ENCODE measurements at regions not wholly inside any gene's neighbourhood (a gene's known extent, or its start where the extent isn't known, plus 50 kb on each side); places are given as distances from the start of the nearest gene placed in this dataset.

DNA sequence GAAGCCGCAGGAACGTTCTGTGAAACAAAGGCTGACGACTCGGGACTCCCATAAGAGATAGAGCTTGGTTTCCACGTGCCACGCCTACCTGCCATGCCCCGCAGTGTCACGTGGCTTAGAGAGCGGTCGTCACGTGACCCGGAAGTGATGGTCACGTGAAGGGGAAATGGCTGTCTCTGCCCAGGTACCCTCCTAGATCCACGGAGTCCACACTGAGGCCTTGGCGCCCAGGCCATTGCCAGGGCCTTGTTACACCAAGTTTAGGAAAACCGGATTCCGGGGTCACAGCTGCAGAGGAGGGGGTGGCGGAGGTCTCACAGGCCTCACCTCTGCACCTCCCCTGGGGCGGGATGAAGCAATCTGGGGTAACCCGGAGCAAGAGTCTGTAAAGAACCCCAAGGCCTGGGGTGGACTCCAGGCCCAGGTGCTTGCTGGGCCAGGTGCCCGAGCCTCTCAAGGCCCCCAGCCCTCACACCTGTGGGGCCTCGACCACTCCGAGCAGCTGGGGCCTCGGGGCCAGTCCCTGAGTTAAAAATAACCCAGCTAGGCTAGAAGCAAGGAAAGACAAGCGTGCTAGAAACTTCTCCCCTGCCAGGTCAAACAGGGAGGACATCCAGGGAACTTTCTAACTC is 113.5 kb upstream of the ZNF236 start:
- no peaks in the 10 kb centered on the region for H3K27me3 ChIP-seq (ENCODE audit: insufficient read depth, low read length)
- no peak overlapping the region for H3K56ac ChIP-seq (ENCODE audit: insufficient read length, low read depth, low read length)
- no peak overlapping the region for H2AK5ac ChIP-seq (ENCODE audit: insufficient read length, low read length)
- no peak overlapping the region for H3K4ac ChIP-seq (ENCODE audit: low read depth, low read length)
- no peaks in the 10 kb centered on the region; a peak in 2 of 7 replicates for H3K36me3 Mint-ChIP-seq (ENCODE audit: insufficient read depth in 1 of 3, low read depth in 3 of 3)
- H3K27ac ChIP-seq (ENCODE audit: insufficient read length, low read depth, low read length): no peak overlapping the region
- no peak overlapping the region for H2AFZ ChIP-seq (ENCODE audit: low read length)
- no peak overlapping the region for H4K91ac ChIP-seq (ENCODE audit: insufficient read length, low read depth, low read length)
- no peak overlapping the region for H2BK15ac ChIP-seq (ENCODE audit: low read depth, low read length)
- H3K27me3 Mint-ChIP-seq (ENCODE audit: low read depth): peaks cover 3% of the 10 kb centered on the region; the same call in 1 of the 2 replicates
- no peak overlapping the region for H2BK5ac ChIP-seq (ENCODE audit: insufficient read length, low read length)
- H4K8ac ChIP-seq (replicated peaks; ENCODE audit: insufficient read length, low read depth, low read length): no peak overlapping the region
- no peak overlapping the region for H3K9ac ChIP-seq (ENCODE audit: extremely low read depth, insufficient read length, low read length)
- H3K79me1 ChIP-seq (ENCODE audit: insufficient read depth, low read depth, low read length, poor library complexity, severe bottlenecking): no peaks in the 10 kb centered on the region
- H3K79me2 ChIP-seq (ENCODE audit: insufficient read depth, low read length): no peaks in the 10 kb centered on the region
- no peak overlapping the region for H3T11ph ChIP-seq (ENCODE audit: low read length)
- no peak overlapping the region for H3K18ac ChIP-seq (ENCODE audit: insufficient read length, low read depth, low read length)
- no peak overlapping the region for H3K4me2 ChIP-seq (ENCODE audit: insufficient read depth, insufficient read length, low read length)
- H3K23me2 ChIP-seq (ENCODE audit: insufficient read length, low read depth, low read length, poor library complexity, severe bottlenecking): no peaks in the 10 kb centered on the region
- H3K23ac ChIP-seq (ENCODE audit: insufficient read length, low read depth, low read length): no peak overlapping the region
- no peak overlapping the region for H3K14ac ChIP-seq (ENCODE audit: insufficient read depth, low read length)
- no peak overlapping the region for H3K27ac Mint-ChIP-seq
- H4K20me1 ChIP-seq (ENCODE audit: control insufficient read depth, insufficient read depth, insufficient read length): no peaks in the 10 kb centered on the region
- no peaks in the 10 kb centered on the region for H3K4me1 ChIP-seq (ENCODE audit: insufficient read depth, low read length)
- peaks cover 0 to 8% of the 10 kb centered on the region in 2 experiments; a peak in 3 of 4 replicates for H3K4me1 Mint-ChIP-seq
- no peak overlapping the region for H2BK20ac ChIP-seq (ENCODE audit: low read depth, low read length, poor library complexity, severe bottlenecking)
- no peak overlapping the region for H2BK12ac ChIP-seq (ENCODE audit: insufficient read length, low read depth, low read length)
- H3K9me3 ChIP-seq (ENCODE audit: control insufficient read depth, low read depth, low read length): no peaks in the 10 kb centered on the region
- TF ChIP-seq, protein P1, sequence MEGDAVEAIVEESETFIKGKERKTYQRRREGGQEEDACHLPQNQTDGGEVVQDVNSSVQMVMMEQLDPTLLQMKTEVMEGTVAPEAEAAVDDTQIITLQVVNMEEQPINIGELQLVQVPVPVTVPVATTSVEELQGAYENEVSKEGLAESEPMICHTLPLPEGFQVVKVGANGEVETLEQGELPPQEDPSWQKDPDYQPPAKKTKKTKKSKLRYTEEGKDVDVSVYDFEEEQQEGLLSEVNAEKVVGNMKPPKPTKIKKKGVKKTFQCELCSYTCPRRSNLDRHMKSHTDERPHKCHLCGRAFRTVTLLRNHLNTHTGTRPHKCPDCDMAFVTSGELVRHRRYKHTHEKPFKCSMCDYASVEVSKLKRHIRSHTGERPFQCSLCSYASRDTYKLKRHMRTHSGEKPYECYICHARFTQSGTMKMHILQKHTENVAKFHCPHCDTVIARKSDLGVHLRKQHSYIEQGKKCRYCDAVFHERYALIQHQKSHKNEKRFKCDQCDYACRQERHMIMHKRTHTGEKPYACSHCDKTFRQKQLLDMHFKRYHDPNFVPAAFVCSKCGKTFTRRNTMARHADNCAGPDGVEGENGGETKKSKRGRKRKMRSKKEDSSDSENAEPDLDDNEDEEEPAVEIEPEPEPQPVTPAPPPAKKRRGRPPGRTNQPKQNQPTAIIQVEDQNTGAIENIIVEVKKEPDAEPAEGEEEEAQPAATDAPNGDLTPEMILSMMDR (conservative IDR thresholded peaks at IDR 0.05): no peak
- no peak overlapping the region for H3K4me3 Mint-ChIP-seq
- no peak for DNase-seq
- peaks cover 0 to 6% of the 10 kb centered on the region in 2 experiments; a peak in 2 of 5 replicates for H3K9me3 Mint-ChIP-seq
- no peak overlapping the region for H4K5ac ChIP-seq (ENCODE audit: insufficient read length, low read depth, low read length)
- no peak overlapping the region for H2BK120ac ChIP-seq (ENCODE audit: low read depth, low read length, poor library complexity, severe bottlenecking)
- no CpG with 5 or more reads among the region's 25 CpGs for whole genome bisulfite sequencing (ENCODE audit: extremely low coverage, insufficient read length, low lambda C conversion rate)
